C4-2B (cell line): ENCODE measurements at regions not wholly inside any gene's neighbourhood (a gene's known extent, or its start where the extent isn't known, plus 50 kb on each side); places are given as distances from the start of the nearest gene placed in this dataset.

ENCODE experiments used
- H3K27ac ChIP-seq: fragments of 450-650 bp; 2 replicates; pipeline ENCODE4 v1.5.1; 2017
- ZFX ChIP-seq: fragments of 450-650 bp; IDR thresholded peaks from 2 replicates; pipeline ENCODE4 v1.6.1; 2017
- TF ChIP-seq, protein P1 (sequence below): fragments of 450-650 bp; conservative IDR thresholded peaks from 2 replicates; pipeline ENCODE4 v1.5.1; 2017; ENCODE audit warnings: mild to moderate bottlenecking

- H3K27ac ChIP-seq = no peak overlapping the region
- TF ChIP-seq ZFX = no peak
- TF ChIP-seq, protein P1, sequence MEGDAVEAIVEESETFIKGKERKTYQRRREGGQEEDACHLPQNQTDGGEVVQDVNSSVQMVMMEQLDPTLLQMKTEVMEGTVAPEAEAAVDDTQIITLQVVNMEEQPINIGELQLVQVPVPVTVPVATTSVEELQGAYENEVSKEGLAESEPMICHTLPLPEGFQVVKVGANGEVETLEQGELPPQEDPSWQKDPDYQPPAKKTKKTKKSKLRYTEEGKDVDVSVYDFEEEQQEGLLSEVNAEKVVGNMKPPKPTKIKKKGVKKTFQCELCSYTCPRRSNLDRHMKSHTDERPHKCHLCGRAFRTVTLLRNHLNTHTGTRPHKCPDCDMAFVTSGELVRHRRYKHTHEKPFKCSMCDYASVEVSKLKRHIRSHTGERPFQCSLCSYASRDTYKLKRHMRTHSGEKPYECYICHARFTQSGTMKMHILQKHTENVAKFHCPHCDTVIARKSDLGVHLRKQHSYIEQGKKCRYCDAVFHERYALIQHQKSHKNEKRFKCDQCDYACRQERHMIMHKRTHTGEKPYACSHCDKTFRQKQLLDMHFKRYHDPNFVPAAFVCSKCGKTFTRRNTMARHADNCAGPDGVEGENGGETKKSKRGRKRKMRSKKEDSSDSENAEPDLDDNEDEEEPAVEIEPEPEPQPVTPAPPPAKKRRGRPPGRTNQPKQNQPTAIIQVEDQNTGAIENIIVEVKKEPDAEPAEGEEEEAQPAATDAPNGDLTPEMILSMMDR = no peak
These were observed 92.6 kb upstream of the TMEM132E start for GRCh38 chr17:34486761-34487160.

DNA sequence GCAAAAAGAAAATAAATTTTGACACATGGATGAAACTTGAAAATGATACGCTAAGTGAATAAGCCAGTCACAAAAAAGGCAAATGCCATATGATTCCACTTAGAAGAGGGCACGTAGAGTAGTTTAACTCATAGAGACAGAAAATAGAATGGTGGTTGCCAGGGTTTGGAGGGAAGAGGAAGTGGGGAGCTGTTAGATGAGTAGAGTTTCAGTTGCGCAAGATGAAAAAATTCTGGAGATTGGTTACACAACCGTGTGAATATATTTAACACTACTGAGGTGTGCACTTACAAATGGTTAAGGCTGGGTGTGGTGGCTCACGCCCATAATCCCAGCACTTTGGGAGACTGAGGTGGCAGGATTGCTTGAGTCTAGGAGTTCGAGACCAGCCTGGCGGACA lies 93.4 kb upstream of the TMEM132E start:
- TF ChIP-seq, protein P1 = no peak
- TF ChIP-seq ZFX = no peak
- H3K27ac ChIP-seq = no peak overlapping the region

DNA sequence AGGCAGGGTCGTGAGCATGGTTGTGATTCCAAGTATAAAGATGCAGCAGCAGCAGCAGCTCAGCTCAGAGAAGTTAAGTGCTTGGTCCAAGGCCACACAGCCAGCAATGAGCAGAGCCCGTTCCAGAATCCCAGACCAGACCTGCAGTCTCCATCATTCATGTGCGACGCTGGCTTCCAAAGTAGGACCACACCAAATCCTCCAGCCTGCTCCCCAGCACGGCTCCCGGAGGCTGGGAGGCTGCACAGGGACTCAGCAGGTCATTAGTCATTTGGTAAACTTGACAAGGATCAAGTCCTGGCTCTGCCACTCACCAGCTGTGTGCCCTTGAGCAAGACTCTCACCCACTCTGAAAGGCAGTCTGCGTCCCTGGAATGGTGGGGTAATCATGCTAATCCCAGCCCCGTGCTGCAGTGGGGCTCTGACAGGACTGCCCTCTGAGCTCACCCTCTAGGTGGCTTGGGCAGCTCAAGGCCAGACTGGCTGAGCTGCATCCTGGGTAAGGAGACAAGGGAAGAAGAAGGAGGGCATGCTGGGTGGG lies 95.1 kb upstream of the TMEM132E start:
- TF ChIP-seq, protein P1 = no peak
- TF ChIP-seq ZFX = no peak

DNA sequence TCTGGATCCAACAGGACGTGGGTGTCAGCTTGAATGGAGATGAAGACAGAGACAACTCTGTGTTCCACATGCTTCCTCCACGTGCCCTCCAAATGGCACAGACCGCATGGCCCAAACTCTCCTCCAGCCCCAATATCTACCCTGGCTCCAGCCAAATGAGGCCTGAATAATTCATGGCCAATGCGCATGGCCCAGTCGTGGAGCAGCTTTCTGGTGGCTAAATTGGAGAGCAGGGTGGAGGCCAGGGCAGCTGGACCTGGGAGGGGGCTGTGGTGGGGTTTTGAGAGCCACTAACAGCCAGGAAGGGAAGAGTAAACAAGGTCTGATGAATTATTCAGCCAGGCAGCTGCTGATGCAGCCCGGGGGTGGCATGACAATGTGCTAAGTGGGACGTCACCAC lies 96.7 kb upstream of the TMEM132E start:
- TF ChIP-seq, protein P1 = no peak
- no peak for TF ChIP-seq ZFX
- H3K27ac ChIP-seq = no peak overlapping the region

More for the DNA sequence above, 95.1 kb upstream of the TMEM132E start:
- no peak overlapping the region for H3K27ac ChIP-seq

DNA sequence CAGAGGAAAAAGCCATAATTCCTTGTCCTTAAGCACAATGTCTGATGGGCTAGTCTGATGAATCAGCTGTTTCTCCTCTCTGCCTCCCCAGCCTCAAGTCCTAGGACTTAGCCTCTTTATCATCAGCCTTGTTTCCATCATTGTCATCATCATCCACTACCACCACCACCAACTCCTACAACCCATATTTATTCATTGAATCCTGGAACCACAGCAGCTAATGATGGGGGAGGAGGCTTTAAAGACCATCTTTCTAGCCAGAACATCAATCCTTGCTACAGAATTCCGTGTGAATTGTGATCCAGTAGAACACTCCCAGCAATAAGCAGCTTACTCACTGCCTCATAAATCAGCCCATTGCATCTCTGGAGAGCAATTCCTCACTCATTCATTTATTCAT lies 97.6 kb upstream of the TMEM132E start:
- TF ChIP-seq, protein P1 = no peak
- TF ChIP-seq ZFX = no peak
- H3K27ac ChIP-seq = no peak overlapping the region

DNA sequence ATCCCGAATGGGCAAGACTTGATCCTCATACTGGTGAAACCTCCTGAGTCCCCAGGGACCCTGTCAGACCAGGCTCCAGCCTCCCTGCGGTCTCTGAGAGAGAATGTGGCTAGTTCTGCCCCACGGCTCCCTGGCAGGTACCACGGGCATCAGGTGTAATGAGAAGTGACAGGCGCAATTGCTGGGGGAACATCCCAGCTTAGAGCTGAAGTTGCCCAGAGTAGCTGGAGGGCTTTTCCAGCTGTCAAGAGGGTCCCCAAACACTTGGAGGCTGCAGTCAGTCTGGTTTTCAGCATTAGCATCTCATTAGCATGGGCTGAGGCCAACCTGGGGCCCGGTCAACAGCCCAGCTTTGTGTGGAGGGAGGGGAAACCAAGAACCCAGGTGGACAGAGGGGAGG lies 100.0 kb upstream of the TMEM132E start:
- no peak overlapping the region for H3K27ac ChIP-seq
- TF ChIP-seq ZFX = no peak

DNA sequence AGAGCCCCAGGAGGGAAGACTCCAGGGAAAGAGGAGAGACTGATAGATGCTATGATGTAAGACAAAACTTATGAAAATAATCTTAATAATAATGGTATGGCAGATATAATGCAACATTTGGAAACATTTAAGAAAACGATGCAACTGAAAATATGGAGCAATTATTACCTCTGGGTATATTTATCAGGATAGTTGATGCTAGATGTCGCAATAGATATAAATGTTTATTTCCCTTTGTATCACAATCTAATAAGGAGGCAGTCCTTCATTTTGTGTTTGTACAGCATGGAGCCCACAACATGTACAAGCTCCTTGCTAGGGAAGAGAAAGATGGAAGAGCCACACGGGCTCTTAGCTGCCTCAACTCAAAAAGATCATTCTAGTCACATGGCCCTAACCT lies 101.1 kb upstream of the TMEM132E start:
- TF ChIP-seq, protein P1 = no peak
- no peak for TF ChIP-seq ZFX
- H3K27ac ChIP-seq = no peak overlapping the region

GRCh38 chr17:34475296-34475695 lies 104.1 kb upstream of the TMEM132E start:
- H3K27ac ChIP-seq = no peak overlapping the region
- TF ChIP-seq ZFX = no peak
- TF ChIP-seq, protein P1 = no peak
